ENCODE measurements at regions not wholly inside any gene's neighbourhood (a gene's known extent, or its start where the extent isn't known, plus 50 kb on each side); places are given as distances from the start of the nearest gene placed in this dataset.

DNA sequence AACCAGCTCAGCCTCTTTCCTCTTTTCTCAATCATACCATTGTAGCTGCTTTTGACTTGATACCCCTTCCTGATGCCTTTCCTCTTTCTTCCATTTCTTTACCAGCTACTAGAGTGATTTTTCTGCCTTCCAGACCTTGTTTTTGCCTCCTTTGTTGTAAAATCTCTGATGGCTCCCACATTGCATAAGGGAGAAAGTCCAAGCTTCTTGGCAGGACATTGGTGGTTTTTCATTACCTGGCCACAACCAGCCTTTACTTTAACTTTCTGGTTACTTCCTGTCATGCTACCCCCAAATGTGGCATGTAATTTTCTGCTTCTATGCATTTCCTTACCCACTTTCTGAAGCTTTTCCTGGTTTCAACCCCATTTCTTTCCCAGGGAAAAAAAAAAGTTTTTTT lies 452.5 kb downstream of the TMEM38B start:
- TF ChIP-seq, protein P1, sequence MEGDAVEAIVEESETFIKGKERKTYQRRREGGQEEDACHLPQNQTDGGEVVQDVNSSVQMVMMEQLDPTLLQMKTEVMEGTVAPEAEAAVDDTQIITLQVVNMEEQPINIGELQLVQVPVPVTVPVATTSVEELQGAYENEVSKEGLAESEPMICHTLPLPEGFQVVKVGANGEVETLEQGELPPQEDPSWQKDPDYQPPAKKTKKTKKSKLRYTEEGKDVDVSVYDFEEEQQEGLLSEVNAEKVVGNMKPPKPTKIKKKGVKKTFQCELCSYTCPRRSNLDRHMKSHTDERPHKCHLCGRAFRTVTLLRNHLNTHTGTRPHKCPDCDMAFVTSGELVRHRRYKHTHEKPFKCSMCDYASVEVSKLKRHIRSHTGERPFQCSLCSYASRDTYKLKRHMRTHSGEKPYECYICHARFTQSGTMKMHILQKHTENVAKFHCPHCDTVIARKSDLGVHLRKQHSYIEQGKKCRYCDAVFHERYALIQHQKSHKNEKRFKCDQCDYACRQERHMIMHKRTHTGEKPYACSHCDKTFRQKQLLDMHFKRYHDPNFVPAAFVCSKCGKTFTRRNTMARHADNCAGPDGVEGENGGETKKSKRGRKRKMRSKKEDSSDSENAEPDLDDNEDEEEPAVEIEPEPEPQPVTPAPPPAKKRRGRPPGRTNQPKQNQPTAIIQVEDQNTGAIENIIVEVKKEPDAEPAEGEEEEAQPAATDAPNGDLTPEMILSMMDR (IDR thresholded peaks at IDR 0.05) = no peak
- no peak for TF ChIP-seq POLR2A (IDR thresholded peaks at IDR 0.05)
